Stomach (tissue), 8 donors: ENCODE measurements at regions not wholly inside any gene's neighbourhood (a gene's known extent, or its start where the extent isn't known, plus 50 kb on each side); places are given as distances from the start of the nearest gene placed in this dataset.

ENCODE experiments used
- DNase-seq, 2 donors: peaks; one replicate each; pipeline versions ENCODE4 v3.0.0 to v3.0.0-alpha.2; 2013 to 2019
- H3K27ac ChIP-seq, 5 donors: fragments of 200-600 bp in 4 of 5; sonication (generic) in 4 of 5; one replicate each; pipeline ENCODE4 v1.5.1; 2013 to 2019; ENCODE audit warnings: mild to moderate bottlenecking in 1 of 5, moderate library complexity in 1 of 5
- H3K27me3 ChIP-seq, 3 donors: fragments of 200-600 bp; sonication (generic); one replicate each; pipeline ENCODE4 v1.5.1; 2017 to 2019; ENCODE audit warnings: mixed run types in 1 of 3
- H3K36me3 ChIP-seq, 4 donors: fragments of 200-600 bp; sonication (generic); 1 replicate in 3 of 4; 2 replicates in 1 of 4; pipeline ENCODE4 v1.5.1; 2016 to 2019
- H3K4me1 ChIP-seq, 4 donors: fragments of 200-600 bp; sonication (generic); one replicate each; pipeline ENCODE4 v1.5.1; 2016 to 2019
- H3K4me3 ChIP-seq, 4 donors: fragments of 200-600 bp; sonication (generic) in 3 of 4; one replicate each; pipeline ENCODE4 v1.5.1; 2016 to 2019; ENCODE audit warnings: mild to moderate bottlenecking in 1 of 4
- H3K9me3 ChIP-seq, 4 donors: fragments of 200-600 bp; sonication (generic); one replicate each; pipeline ENCODE4 v1.5.1; 2016 to 2019
- EP300 ChIP-seq: sonication (generic); formaldehyde crosslinking; IDR thresholded peaks from one replicate; pipeline ENCODE4 v1.6.1; 2017; ENCODE audit warnings: antibody characterized with exemption
- POLR2A ChIP-seq, 4 donors: fragments of 450-650 bp; IDR thresholded peaks; one replicate each; pipeline ENCODE4 v1.6.1; 2016; ENCODE audit warnings: antibody characterized with exemption in 4 of 4, control low read depth in 2 of 4, mild to moderate bottlenecking in 1 of 4, moderate library complexity in 1 of 4
- POLR2AphosphoS5 ChIP-seq, 3 donors: sonication (generic); formaldehyde crosslinking; IDR thresholded peaks; one replicate each; pipeline ENCODE4 v1.6.1; 2016; ENCODE audit warnings: antibody characterized with exemption in 3 of 3
- WGBS, 5 donors: extraction: QIAGEN DNeasy Blood & Tissue Kit in 3 of 5; methylation state at CpG; one replicate each; pipeline versions ENCODE4 v1.1.5 to v1.1.7; 2013 to 2018; 5-methylcytosine and 5-hydroxymethylcytosine counted together
- intact Hi-C: fragments of 100-400 bp; cut with DNase I; formaldehyde crosslinking; loops from one replicate; pipeline ENCODE4 v1.15.1; 2023; ENCODE audit warnings: low total_unique reads
- TF ChIP-seq, protein P1 (sequence below), 7 experiments: fragments of 450-650 bp in 4 of 7; fragments of 200-600 bp in 3 of 7; sonication (generic) in 3 of 7; IDR thresholded peaks; one replicate each; pipeline ENCODE4 v1.5.1; 2016 to 2019; ENCODE audit warnings: antibody characterized with exemption in 7 of 7, control low read depth in 2 of 7, mild to moderate bottlenecking in 1 of 7
- donor health status: healthy with polysubstance abuse.
- donor health status: Bipolar disorder and iron deficiency.
- donor health status: healthy.

DNA sequence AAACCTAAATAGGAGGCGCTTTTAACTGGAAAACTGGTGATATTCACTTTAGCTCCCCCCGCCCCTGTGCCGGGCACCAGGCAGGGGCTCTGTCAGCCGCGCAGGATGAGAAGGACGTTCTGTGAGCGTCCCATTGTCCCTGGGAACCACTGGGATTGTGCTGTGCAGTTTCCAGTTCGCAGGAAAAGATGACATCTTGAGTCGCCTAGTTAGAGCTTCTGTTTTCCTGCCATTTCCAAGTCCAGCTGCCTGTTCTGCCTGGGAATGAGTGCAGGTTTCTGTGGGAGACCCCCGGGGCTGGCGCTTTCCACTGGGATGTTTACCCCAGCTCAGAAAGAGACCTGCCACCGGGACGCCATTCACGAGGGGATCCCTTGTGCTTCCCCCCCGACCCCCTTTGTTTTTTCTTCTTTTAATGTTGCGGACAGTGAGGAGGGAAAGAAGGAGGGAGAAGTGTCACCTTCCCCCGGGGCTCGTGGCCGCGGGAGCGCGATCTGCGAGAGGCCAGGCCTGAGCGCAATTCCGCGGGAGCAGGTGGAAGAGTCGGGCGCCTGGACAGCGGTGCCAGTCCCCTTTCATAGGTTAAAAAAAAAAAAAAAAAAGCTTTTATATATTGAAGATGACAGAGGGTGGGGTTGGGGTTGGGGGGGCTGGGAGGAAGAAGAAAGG is 121.5 kb downstream of the RMI1 start:
- 20 to 37% (median 25%) methylated on average over 28 to 29 of the region's 29 CpGs for WGBS, 5 donors
- H3K9me3 ChIP-seq = no peaks in the 10 kb centered on the region
- H3K4me1 ChIP-seq = no peaks in the 10 kb centered on the region
- H3K27me3 ChIP-seq = peaks cover 0 to 25% (median 0%) of the 10 kb centered on the region in 3 donors
- H3K27ac ChIP-seq = no peak overlapping the region
- DNase-seq = no peak
- intact Hi-C loops = no loop called here
- H3K36me3 ChIP-seq = no peaks in the 10 kb centered on the region
- peak overlapping the region in 1 of 4 donors; percentile 1 for H3K4me3 ChIP-seq
- TF ChIP-seq, protein P1, sequence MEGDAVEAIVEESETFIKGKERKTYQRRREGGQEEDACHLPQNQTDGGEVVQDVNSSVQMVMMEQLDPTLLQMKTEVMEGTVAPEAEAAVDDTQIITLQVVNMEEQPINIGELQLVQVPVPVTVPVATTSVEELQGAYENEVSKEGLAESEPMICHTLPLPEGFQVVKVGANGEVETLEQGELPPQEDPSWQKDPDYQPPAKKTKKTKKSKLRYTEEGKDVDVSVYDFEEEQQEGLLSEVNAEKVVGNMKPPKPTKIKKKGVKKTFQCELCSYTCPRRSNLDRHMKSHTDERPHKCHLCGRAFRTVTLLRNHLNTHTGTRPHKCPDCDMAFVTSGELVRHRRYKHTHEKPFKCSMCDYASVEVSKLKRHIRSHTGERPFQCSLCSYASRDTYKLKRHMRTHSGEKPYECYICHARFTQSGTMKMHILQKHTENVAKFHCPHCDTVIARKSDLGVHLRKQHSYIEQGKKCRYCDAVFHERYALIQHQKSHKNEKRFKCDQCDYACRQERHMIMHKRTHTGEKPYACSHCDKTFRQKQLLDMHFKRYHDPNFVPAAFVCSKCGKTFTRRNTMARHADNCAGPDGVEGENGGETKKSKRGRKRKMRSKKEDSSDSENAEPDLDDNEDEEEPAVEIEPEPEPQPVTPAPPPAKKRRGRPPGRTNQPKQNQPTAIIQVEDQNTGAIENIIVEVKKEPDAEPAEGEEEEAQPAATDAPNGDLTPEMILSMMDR (IDR thresholded peaks at IDR 0.05) = no peak
- no peak for TF ChIP-seq EP300

DNA sequence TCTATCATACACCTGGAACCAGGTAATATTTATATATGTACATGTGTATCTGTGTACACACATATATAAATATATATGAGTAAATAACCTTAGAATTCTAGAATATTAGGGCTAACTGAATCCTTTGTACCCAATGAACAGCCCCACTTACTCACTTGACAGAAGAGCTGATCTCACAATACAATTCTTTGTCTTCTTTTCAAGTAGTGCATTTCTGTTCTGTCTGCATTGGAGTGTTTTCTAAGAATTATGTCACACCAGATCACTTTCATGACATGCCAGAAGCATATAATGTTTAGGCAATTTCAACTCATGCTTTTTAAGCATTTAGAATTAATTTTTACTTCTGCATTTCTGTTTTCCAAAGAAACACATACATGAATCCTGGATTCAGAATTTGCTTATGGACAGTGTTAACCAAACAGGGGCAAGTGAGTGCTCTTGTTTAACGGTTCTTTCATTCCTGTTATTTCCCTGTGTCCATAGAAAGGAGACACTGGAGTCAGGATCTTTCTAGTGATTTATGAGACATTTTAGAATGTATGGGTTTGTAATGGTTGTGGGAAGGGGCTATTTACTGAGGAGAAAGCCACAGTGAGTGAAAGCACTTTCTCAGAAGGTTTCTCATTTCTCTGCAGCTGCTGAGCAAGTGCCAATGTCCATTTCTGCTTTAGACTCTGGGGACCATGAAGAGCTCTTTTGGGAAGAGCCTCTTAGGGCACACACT is 123.2 kb downstream of the RMI1 start:
- Histone ChIP-seq H3K9me3 (no peaks in the 10 kb centered on the region), H3K27ac (no peak overlapping the region), H3K4me3 (no peak overlapping the region), H3K4me1 (no peaks in the 10 kb centered on the region), H3K27me3 (peaks cover 0 to 25% (median 0%) of the 10 kb centered on the region in 3 donors), H3K36me3 (no peaks in the 10 kb centered on the region)
- 33 to 53% (median 37%) methylated on average over 1 of the region's 1 CpG for WGBS, 5 donors
- DNase-seq = no peak
- TF ChIP-seq, protein P1 (IDR thresholded peaks at IDR 0.05) = no peak
- TF ChIP-seq POLR2AphosphoS5 (IDR thresholded peaks at IDR 0.05) = no peak
- no peak for TF ChIP-seq POLR2A (IDR thresholded peaks at IDR 0.05)
- no peak for TF ChIP-seq EP300
- intact Hi-C loops = no loop called here

DNA sequence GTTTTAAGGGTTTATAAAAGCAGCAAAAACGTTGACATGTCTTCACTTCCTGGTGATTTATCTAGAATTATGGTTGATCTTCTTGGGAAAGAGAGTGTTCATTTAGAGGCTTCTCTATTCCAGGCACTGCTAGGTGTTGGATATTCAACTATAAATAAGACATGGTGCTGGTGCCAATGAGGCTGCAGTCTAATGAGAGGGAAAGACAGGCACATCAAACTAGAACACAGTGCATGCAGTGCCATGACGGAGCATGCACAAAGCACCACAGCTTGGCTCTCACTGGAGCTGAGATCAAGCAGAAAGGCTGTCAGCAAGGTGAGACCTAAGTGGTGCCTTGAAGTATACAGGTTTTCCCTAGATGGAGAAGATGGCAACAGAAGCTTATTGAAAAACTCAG is 126.5 kb downstream of the RMI1 start:
- Histone ChIP-seq H3K9me3 (no peaks in the 10 kb centered on the region), H3K36me3 (no peaks in the 10 kb centered on the region), H3K27me3 (peaks cover 0 to 20% (median 0%) of the 10 kb centered on the region in 3 donors), H3K27ac (no peak overlapping the region), H3K4me3 (no peak overlapping the region), H3K4me1 (no peaks in the 10 kb centered on the region)
- no peak for DNase-seq
- intact Hi-C loops = no loop called here
- TF ChIP-seq POLR2A (IDR thresholded peaks at IDR 0.05) (no peak), POLR2AphosphoS5 (IDR thresholded peaks at IDR 0.05) (no peak), EP300 (no peak)
- TF ChIP-seq, protein P1 (IDR thresholded peaks at IDR 0.05) = no peak
- 63 to 81% (median 71%) methylated on average over 2 of the region's 2 CpGs for WGBS, 5 donors

DNA sequence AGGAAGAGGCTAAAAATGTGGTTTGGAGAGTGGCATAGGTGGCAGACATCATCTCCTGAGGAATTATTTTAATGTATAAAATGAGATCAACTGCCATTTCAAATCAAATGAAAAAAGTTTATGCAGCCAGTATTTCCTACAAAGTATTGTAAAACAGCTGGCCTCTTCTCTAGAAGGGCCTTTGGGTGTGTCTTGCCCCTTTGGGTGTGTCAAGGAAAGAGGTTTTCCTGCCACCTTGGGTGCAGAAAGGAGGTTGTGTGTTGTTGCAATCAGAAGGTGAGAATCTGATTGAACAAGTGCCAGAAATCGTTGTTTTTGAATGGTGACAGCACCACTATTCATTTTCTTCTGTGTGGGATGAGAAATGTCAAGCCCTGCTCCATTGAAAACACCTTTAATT is 127.4 kb downstream of the RMI1 start:
- H3K27ac ChIP-seq = no peak overlapping the region
- no peaks in the 10 kb centered on the region for H3K4me1 ChIP-seq
- H3K9me3 ChIP-seq = no peaks in the 10 kb centered on the region
- no peak overlapping the region for H3K4me3 ChIP-seq
- H3K36me3 ChIP-seq = no peaks in the 10 kb centered on the region
- WGBS, 5 donors = 5 to 35% (median 18%) methylated on average over 1 of the region's 1 CpG
- DNase-seq = peak in 1 of 2 donors; percentile 6
- H3K27me3 ChIP-seq = peaks cover 0 to 11% (median 0%) of the 10 kb centered on the region in 3 donors
- intact Hi-C loops = no loop called here
- TF ChIP-seq, protein P1 (IDR thresholded peaks at IDR 0.05) = no peak
- TF ChIP-seq POLR2AphosphoS5 (IDR thresholded peaks at IDR 0.05) (no peak), EP300 (no peak), POLR2A (IDR thresholded peaks at IDR 0.05) (no peak)
